DOHH2 (cell line): ENCODE measurements at regions not wholly inside any gene's neighbourhood (a gene's known extent, or its start where the extent isn't known, plus 50 kb on each side); places are given as distances from the start of the nearest gene placed in this dataset.

Experiments used
- EZH2phosphoT487 ChIP-seq: fragments of 200-600 bp; sonication (generic); IDR thresholded peaks from 2 replicates; pipeline ENCODE4 v1.6.1; 2017; ENCODE audit warnings: borderline replicate concordance, mild to moderate bottlenecking, antibody characterized with exemption, low read length, moderate library complexity, mixed read lengths
- TF ChIP-seq, protein P1 (sequence below): fragments of 200-600 bp; sonication (generic); IDR thresholded peaks from one replicate; pipeline ENCODE4 v1.5.1; 2014; ENCODE audit warnings: antibody characterized with exemption, mild to moderate bottlenecking, low read depth, low read length; ENCODE audit not compliant: poor library complexity, severe bottlenecking

- TF ChIP-seq, protein P1, sequence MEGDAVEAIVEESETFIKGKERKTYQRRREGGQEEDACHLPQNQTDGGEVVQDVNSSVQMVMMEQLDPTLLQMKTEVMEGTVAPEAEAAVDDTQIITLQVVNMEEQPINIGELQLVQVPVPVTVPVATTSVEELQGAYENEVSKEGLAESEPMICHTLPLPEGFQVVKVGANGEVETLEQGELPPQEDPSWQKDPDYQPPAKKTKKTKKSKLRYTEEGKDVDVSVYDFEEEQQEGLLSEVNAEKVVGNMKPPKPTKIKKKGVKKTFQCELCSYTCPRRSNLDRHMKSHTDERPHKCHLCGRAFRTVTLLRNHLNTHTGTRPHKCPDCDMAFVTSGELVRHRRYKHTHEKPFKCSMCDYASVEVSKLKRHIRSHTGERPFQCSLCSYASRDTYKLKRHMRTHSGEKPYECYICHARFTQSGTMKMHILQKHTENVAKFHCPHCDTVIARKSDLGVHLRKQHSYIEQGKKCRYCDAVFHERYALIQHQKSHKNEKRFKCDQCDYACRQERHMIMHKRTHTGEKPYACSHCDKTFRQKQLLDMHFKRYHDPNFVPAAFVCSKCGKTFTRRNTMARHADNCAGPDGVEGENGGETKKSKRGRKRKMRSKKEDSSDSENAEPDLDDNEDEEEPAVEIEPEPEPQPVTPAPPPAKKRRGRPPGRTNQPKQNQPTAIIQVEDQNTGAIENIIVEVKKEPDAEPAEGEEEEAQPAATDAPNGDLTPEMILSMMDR = no peak
- TF ChIP-seq EZH2phosphoT487 = no peak
These were observed 69.6 kb upstream of the LEP start for GRCh38 chr7:128171342-128171918.
